Adrenal gland (tissue), 5 donors: ENCODE measurements at regions not wholly inside any gene's neighbourhood (a gene's known extent, or its start where the extent isn't known, plus 50 kb on each side); places are given as distances from the start of the nearest gene placed in this dataset.

Experiments
- CTCF ChIP-seq, 6 experiments: fragments of 450-650 bp in 4 of 6; fragments of 200-600 bp in 2 of 6; sonication (generic) in 1 of 6; IDR thresholded peaks; 1 replicate in 5 of 6; 2 replicates in 1 of 6; pipeline versions ENCODE4 v1.5.1 to v1.8.0; 2016 to 2021; ENCODE audit warnings: antibody characterized with exemption in 6 of 6, mild to moderate bottlenecking in 2 of 6, moderate library complexity in 1 of 6
- POLR2A ChIP-seq, 2 donors: fragments of 450-650 bp; IDR thresholded peaks; one replicate each; pipeline ENCODE4 v1.6.1; 2017; ENCODE audit warnings: antibody characterized with exemption in 2 of 2, mild to moderate bottlenecking in 2 of 2, moderate library complexity in 1 of 2
- donor health status: DM: no; HTN: no; CAD: no.

- TF ChIP-seq POLR2A (IDR thresholded peaks at IDR 0.05) (no peak), CTCF (IDR thresholded peaks at IDR 0.05) (no peak)
Measured at GRCh38 chr9:13832446-13832845, 481.5 kb downstream of the NFIB start.
